ENCODE measurements at regions not wholly inside any gene's neighbourhood (a gene's known extent, or its start where the extent isn't known, plus 50 kb on each side); places are given as distances from the start of the nearest gene placed in this dataset.
"Not testable (repeated sequence)": the region's sequence is repeated elsewhere in the genome, so short reads cannot be mapped to it uniquely, and the experiment has no call there.

GRCh38 chr1:217921126-217921904, 290.2 kb downstream of the SPATA17 start:
- DNase-seq: no peak

GRCh38 chr1:217924924-217925323, 293.8 kb downstream of the SPATA17 start:
- no peak for DNase-seq

DNA sequence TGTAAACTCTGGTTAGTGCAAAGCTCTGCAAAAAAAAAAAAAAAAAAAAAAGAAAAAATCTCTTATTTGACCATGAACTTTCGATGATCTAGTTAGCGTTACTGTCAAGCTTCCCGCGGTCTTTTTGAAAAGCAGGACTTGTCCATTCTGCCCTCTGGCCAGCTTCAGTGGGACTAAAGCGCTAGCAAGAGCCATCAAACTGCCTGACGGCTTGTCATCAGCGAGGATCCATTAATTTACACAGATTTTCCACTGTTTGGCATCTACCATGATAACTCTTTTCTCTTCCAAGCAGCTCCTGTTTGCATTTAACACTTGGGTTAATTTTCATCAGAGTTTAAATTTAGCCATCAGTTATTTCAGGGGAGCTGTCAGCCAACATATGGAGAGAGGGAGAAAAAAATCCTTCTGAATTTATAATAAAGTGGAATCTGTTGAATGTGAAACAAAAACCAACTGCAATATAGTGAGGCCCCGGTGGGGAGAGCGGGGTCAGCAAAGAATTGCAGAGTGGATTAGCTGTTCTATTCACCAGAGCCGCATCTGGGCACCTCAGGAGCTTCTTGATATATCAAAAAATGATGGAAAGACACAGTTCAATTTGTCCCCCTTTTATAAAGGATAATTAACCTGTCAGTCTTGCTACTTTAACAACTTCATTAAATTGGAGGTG, 298.2 kb downstream of the SPATA17 start:
- no peak for DNase-seq

GRCh38 chr1:217943361-217943760, 312.2 kb downstream of the SPATA17 start:
- no peak for DNase-seq

DNA sequence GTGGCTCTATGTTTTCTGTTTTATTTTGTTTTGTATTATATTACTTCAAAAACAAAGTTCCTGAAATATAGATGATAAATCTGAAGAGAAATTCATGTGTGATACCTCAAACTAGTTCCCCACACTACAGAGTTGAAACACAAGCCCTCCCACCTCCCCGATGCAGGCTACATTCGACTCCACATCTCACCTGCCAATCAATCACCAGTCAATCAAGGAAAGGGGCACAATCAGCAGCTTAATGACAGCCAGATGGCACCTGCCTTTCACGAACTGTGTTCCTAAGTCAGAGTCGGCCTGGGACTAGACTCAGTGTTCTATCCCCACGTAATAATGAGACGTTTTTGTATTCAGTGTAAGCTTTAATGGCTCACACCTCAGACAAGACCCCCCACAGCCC, 313.4 kb downstream of the SPATA17 start:
- no peak for DNase-seq

DNA sequence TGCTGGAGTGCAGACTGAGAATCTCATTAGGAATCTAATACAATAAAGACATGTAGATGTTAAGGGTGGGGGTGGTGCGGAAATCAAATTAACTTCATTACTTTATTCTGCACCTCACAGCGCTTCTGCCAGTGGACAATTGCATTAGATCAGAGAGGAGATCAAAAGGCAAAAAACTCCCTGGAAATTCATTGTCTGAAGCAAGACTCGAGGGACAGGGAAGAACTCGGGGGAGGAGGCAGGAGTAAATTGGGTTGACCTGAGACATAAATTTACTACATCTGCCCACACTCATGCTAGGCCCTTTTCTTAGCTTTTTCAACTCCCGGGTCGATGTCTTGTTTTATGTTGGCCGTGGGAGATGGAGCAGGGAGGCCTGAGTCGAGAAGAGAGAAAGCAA, 315.4 kb downstream of the SPATA17 start:
- DNase-seq: no peak

DNA sequence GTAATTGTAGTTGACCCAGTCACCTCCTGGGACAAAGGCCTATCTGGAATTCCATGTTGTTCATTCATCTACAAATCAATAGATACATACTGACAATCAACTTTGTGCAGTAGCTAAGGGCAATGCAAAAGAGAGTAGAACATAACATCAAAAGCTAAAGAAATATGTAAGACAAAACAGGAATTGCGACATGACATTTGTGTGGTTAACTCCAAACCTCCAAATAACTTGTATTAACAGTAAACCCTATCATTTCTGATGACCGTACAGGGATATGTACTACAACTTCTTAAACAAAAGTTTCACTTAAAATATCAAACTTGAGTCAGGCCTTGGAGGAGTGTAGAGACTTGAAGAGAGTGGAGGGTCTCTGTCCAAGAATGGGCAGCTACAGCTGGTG, 317.6 kb downstream of the SPATA17 start:
- no peak for DNase-seq

- no peak for DNase-seq
Observed at GRCh38 chr1:217953330-217953729, 322.2 kb downstream of the SPATA17 start.

DNA sequence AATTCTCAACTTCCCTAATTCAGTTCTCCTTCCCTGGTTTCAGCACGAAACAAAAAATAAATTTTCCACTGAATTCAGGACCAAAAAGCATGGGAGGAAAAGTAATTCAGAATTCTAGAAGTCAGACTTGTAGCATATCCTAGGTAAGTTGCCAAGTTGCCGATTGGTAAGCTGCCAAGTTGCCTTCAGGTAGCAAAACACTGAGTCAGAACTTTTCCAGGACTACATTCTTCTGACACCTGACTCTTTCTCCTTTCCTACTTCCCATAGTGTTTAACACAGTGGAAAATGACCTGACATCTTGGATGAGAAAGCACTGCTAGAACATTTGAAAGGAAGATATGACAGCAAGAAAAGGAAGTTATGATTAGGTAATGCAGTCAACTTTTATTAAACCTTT, 322.8 kb downstream of the SPATA17 start:
- no peak for DNase-seq

DNA sequence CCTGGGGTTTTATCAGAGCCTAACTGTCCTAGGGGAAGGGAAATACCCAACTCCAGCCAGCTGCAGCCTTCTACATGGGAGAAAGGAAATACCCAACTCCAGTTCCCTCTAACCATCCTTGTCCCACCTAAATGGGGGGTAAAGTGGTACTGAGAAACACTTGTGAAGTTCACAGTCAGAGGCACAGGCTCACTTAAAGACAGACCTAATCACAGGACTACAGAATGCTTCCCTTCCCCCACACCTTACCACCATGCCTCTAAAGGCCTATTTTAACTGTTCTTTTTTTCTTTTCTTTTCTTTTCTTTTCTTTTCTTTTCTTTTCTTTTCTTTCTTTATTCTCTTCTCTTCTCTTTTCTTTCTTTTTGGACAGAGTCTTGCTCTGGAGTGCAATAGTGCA, 324.6 kb downstream of the SPATA17 start:
- no peak for DNase-seq

- no peak for DNase-seq
Observed at GRCh38 chr1:217965156-217965786, 319.8 kb upstream of the RRP15 start.

DNA sequence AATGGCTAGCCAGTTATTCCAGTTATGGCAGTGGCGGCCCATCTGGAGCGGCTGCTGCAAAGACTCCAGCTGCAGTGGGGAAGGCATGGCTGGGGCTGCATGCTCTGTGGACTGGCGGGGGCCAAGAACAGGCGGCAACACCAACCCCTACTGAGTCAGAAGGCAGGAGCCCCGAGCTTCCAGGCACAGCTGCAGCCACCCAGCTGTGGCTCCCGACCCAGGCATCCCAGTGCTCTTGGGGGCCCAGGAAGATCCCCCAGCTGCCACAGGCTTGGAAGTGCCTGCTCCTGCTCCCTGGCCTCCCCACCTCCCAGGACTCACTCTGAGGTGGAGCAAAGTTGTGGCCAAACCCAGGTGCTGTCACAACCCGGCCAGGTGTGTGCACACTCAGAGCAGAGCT, 317.0 kb upstream of the RRP15 start:
- DNase-seq: no peak

GRCh38 chr1:217969428-217969827, 315.7 kb upstream of the RRP15 start:
- no peak for DNase-seq

DNA sequence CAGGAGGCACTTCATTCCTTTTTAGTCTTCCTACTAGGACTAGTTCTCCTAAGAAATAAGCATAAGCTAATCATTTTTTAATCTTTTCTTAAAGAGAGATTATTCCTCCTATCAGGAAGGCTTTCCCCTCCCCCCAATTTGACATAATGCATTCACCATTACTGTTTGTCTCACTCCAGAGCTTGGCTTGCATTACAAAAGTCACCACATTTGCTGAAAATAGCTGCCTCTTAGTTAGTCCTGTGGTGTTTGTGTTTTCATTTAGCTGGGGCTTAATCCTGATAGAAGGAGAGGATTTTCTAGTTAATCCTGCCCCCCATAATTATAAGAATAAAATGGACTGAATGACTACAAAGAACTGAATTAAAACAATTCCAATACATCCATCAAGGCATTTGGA, 307.1 kb upstream of the RRP15 start:
- no peak for DNase-seq

GRCh38 chr1:217981430-217981829, 303.7 kb upstream of the RRP15 start:
- no peak for DNase-seq

DNA sequence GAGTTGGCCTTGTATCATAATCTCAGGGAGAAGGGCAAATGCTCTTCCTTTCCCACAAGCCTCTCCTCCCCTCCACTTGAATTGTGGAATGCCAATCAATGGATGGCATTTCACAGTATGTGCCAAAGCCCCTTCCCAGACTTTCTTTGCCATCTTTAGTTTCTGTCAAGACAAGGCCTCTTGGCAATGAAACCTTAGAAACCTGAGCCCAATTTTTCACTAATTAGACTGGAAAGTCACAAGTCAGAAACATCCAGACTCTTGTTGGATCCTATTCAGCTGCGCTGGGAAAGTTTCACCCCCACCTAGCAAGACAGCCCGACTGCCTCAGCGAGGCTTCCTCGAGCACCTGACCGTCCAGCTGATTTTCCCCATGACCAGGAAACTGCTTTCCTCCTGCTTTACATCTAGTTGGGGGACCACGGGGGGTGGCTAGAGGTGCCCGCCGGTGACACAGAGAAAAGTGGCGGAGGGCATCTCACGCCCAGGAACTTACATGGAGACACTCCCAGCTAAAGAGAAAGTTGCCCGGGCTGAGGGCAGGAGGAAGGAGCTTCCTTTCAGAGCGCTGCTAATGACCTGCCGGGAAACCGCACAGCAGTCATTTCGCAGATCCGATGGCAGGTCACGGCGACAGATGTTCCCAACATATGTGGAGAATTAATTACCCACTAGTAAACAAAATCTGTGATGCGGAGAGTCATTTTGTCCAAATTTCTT, 302.6 kb upstream of the RRP15 start:
- no peak for DNase-seq

GRCh38 chr1:217983051-217983375, 302.1 kb upstream of the RRP15 start:
- no peak for DNase-seq

GRCh38 chr1:217985641-217986040, 299.5 kb upstream of the RRP15 start:
- DNase-seq: no peak

DNA sequence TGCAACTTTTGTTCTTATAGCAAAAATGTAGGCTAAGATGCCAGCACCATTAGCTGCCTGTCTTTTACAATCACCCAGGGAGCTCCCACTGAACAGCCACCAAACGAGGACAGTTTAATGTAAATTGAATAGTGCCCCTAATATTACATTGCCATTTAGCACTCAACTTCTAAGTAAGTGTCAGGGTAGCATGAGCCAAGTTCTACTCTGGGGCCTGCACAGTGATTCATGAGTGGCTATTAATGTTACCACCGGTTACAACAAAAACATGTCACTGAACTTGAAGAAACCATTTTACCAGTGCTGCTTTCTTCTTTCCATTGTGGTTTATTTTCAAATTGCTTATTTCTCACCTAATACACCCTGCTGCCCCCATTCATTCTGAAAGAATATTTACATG, 295.6 kb upstream of the RRP15 start:
- DNase-seq: no peak

- no peak for DNase-seq
Observed at GRCh38 chr1:217993439-217993838, 291.7 kb upstream of the RRP15 start.

- not testable (repeated sequence) for DNase-seq
Observed at GRCh38 chr1:218008296-218008695, 276.8 kb upstream of the RRP15 start.

DNA sequence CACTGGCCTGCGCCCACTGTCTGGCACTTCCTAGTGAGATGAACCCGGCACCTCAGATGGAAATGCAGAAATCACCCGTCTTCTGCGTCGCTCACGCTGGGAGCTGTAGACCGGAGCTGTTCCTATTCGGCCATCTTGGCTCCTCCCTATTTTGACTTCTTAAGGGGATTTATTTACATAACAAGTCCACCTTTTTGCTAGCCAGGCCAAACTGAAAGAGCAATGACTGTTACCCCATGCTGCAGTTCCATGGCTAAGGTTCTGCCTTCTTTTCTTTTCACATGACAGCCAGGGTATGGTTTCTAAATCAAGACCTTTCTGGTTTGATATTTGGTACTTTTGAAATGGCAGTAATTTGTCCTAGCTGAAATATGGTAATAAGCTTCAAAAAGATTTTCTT, 270.0 kb upstream of the RRP15 start:
- not testable (repeated sequence) for DNase-seq

DNA sequence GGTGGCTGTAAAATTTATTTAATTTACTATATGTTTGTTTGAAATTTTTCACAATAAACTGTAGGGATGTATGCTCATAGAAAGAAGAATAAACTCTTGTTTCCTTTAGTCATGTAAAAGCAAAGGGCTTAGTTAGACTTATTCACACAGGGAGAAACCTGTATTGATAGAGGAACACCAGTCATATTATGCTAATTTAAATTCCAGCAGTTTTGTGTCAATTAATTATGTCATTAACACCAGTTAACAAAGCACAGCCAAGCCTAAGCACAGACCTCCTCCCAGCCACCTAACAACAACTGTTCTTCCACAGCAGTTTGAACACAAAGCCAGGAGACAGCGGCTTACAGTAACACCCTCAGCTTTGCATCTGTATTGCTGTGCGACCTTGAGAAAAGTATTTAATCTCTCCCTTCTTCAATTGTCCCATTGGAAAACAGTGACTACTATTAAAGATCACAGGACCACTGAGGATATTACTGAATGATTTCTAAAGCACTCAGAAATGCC, 260.8 kb upstream of the RRP15 start:
- no peak for DNase-seq

Measured in CD4-positive, alpha-beta T cell treated with Interleukin-4 for 1 hour (primary cell).